ENCODE measurements at regions not wholly inside any gene's neighbourhood (a gene's known extent, or its start where the extent isn't known, plus 50 kb on each side); places are given as distances from the start of the nearest gene placed in this dataset.
A peak's percentile ranks its signal among the peaks of the same experiment; 100 is the strongest.
"Not testable (repeated sequence)": the region's sequence is repeated elsewhere in the genome, so short reads cannot be mapped to it uniquely, and the experiment has no call there.

DNA sequence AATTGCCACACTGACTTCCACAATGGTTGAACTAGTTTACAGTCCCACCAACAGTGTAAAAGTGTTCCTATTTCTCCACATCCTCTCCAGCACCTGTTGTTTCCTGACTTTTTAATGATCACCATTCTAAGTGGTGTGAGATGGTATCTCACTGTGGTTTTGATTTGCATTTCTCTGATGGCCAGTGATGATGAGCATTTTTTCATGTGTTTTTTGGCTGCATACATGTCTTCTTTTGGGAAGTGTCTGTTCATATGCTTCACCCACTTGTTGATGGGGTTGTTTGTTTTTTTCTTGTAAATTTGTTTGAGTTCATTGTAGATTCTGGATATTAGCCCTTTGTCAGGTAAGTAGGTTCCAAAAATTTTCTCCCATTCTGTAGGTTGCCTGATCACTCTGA, 148.5 kb upstream of the ACTBL2 start:
- H3K4me3 ChIP-seq; H3K4me1 ChIP-seq; DNase-seq; H3K9me3 ChIP-seq (replicated peaks); H3K36me3 ChIP-seq; H3K27ac ChIP-seq; H3K27me3 ChIP-seq: not testable (repeated sequence)

- no peak overlapping the region for H3K4me3 ChIP-seq
- DNase-seq, result no peak
- H3K36me3 ChIP-seq, result no peaks in the 10 kb centered on the region
- no peak overlapping the region for H3K27ac ChIP-seq
- no peaks in the 10 kb centered on the region for H3K4me1 ChIP-seq
- no peaks in the 10 kb centered on the region; the same call in 1 of the 2 replicates for H3K27me3 ChIP-seq
- 0 out of 2 replicates have a peak, but pooled peaks cover 3% of the 10 kb centered on the region for H3K9me3 ChIP-seq (replicated peaks)
Measured at GRCh38 chr5:57627661-57628060, 145.1 kb upstream of the ACTBL2 start.

- H3K36me3 ChIP-seq, result no peaks in the 10 kb centered on the region
- DNase-seq, result no peak
- H3K27ac ChIP-seq, result no peak overlapping the region
- no peaks in the 10 kb centered on the region; the same call in 1 of the 2 replicates for H3K27me3 ChIP-seq
- H3K9me3 ChIP-seq (replicated peaks), result 0 out of 2 replicates have a peak, but pooled peaks cover 3% of the 10 kb centered on the region
- H3K4me1 ChIP-seq, result no peaks in the 10 kb centered on the region
- no peak overlapping the region for H3K4me3 ChIP-seq
Measured at GRCh38 chr5:57626703-57627102, 144.1 kb upstream of the ACTBL2 start.

GRCh38 chr5:57621624-57622023, 139.0 kb upstream of the ACTBL2 start:
- no peaks in the 10 kb centered on the region for H3K9me3 ChIP-seq (replicated peaks)
- no peak overlapping the region for H3K27ac ChIP-seq
- no peaks in the 10 kb centered on the region for H3K4me1 ChIP-seq
- H3K27me3 ChIP-seq, result no peaks in the 10 kb centered on the region; the same call in 1 of the 2 replicates
- no peak for DNase-seq
- no peaks in the 10 kb centered on the region for H3K36me3 ChIP-seq
- no peak overlapping the region for H3K4me3 ChIP-seq

DNA sequence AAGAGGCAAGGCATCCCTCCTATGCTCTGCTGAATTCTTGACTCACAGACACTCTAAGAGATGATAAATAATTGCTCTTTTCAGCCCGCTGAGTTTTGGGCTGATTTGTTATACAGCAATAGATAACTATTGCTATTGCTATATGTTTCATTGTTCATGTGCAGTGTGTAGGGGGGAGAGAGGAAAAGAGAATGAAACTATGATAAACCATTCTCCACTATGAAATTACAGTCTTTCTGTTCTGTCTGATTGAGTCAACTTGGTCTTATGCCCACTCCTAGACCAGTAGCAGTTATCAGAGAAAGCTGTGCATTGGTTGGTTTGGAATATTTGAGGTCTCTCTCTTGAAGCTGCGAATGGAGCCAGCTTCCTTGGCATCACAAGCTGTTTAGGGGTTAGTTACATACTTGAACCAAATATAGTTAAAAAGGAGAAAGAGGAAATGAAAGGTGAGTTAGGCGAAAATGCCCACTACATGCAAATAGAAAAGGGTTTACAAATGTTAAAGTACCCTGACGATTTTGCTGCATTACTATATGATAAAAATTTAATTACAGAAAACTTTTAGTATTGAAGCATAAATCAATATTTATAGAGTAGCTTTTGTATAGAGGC, 136.3 kb upstream of the ACTBL2 start:
- Histone ChIP-seq H3K36me3 (no peaks in the 10 kb centered on the region), H3K9me3 (replicated peaks) (no peaks in the 10 kb centered on the region), H3K4me1 (no peaks in the 10 kb centered on the region), H3K27me3 (no peaks in the 10 kb centered on the region), H3K27ac (no peak overlapping the region), H3K4me3 (no peak overlapping the region)
- DNase-seq, result no peak

- H3K27ac ChIP-seq, result no peak overlapping the region
- no peaks in the 10 kb centered on the region for H3K27me3 ChIP-seq
- no peaks in the 10 kb centered on the region for H3K9me3 ChIP-seq (replicated peaks)
- no peak for DNase-seq
- H3K4me3 ChIP-seq, result no peak overlapping the region
- no peaks in the 10 kb centered on the region for H3K36me3 ChIP-seq
- H3K4me1 ChIP-seq, result no peaks in the 10 kb centered on the region
Measured at GRCh38 chr5:57613741-57614140, 131.1 kb upstream of the ACTBL2 start.

- no peak overlapping the region for H3K27ac ChIP-seq
- no peaks in the 10 kb centered on the region for H3K27me3 ChIP-seq
- peaks cover 2% of the 10 kb centered on the region; the same call in 1 of the 2 replicates for H3K9me3 ChIP-seq (replicated peaks)
- DNase-seq, result no peak
- H3K4me1 ChIP-seq, result no peaks in the 10 kb centered on the region
- no peak overlapping the region for H3K4me3 ChIP-seq
- H3K36me3 ChIP-seq, result no peaks in the 10 kb centered on the region
Measured at GRCh38 chr5:57611177-57611576, 128.6 kb upstream of the ACTBL2 start.

DNA sequence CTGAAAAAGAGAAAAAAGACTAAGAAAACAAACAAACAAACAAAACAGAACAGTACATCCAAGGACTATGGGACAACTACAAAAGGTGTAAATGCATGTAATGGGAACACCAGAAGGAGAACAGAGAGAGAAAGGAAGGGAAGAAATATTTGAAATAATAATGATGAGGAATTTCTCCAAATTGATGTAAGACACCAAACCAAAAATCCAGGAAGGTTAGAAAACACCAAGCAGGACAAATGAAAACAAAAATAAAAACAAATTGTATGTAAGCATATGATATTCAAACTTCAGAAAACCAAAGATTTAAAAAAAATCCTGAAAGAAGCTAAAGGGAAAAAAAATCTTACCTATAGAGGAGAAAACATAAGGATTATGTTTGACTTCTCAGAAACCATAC, 125.9 kb upstream of the ACTBL2 start:
- DNase-seq, result no peak
- Histone ChIP-seq H3K27me3 (no peaks in the 10 kb centered on the region), H3K4me1 (no peaks in the 10 kb centered on the region), H3K36me3 (no peaks in the 10 kb centered on the region), H3K9me3 (replicated peaks) (peaks cover 2% of the 10 kb centered on the region; the same call in 1 of the 2 replicates), H3K27ac (no peak overlapping the region), H3K4me3 (no peak overlapping the region)

GRCh38 chr5:57601996-57602395, 119.4 kb upstream of the ACTBL2 start:
- Histone ChIP-seq H3K27me3 (no peaks in the 10 kb centered on the region), H3K4me1 (peaks cover 7% of the 10 kb centered on the region; the same call in 1 of the 2 replicates), H3K4me3 (no peak overlapping the region), H3K36me3 (no peaks in the 10 kb centered on the region), H3K9me3 (replicated peaks) (peaks cover under 1% of the 10 kb centered on the region; the same call in 1 of the 2 replicates), H3K27ac (no peak overlapping the region)
- DNase-seq, result no peak

GRCh38 chr5:57600321-57600720, 117.7 kb upstream of the ACTBL2 start:
- DNase-seq, result peak in 1 of 2 experiments; percentile 12
- H3K36me3 ChIP-seq, result no peaks in the 10 kb centered on the region
- no peak overlapping the region for H3K27ac ChIP-seq
- H3K4me3 ChIP-seq, result no peak overlapping the region
- peaks cover 12% of the 10 kb centered on the region for H3K4me1 ChIP-seq
- no peaks in the 10 kb centered on the region for H3K27me3 ChIP-seq
- no peaks in the 10 kb centered on the region for H3K9me3 ChIP-seq (replicated peaks)

GRCh38 chr5:57598756-57599155, 116.1 kb upstream of the ACTBL2 start:
- H3K27me3 ChIP-seq, result no peaks in the 10 kb centered on the region
- H3K9me3 ChIP-seq (replicated peaks), result no peaks in the 10 kb centered on the region
- no peak overlapping the region for H3K4me3 ChIP-seq
- peaks cover 13% of the 10 kb centered on the region for H3K4me1 ChIP-seq
- H3K27ac ChIP-seq, result no peak overlapping the region
- H3K36me3 ChIP-seq, result no peaks in the 10 kb centered on the region
- no peak for DNase-seq

DNA sequence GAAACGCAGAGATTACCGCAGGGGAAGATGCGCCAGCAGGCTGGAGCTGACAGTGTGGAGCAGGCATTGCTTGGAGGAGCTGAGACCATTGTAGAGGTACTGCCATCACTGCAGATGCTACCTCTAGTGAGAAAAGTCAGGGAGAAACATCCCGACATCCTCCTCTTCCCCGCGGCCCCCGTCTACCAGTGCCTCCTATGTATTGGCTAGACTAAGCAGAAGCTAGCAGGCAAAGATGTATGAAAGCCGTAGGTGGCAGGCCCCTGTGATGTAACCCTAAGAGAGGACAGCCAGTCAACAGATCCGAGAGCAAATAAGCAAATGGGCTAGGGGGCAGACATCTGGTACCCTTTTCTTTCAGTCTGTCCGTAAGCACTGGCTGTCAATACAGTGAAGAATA, 115.5 kb upstream of the ACTBL2 start:
- Histone ChIP-seq H3K9me3 (replicated peaks) (no peaks in the 10 kb centered on the region), H3K4me3 (no peak overlapping the region), H3K27me3 (no peaks in the 10 kb centered on the region), H3K4me1 (peaks cover 13% of the 10 kb centered on the region), H3K36me3 (no peaks in the 10 kb centered on the region), H3K27ac (no peak overlapping the region)
- no peak for DNase-seq

DNA sequence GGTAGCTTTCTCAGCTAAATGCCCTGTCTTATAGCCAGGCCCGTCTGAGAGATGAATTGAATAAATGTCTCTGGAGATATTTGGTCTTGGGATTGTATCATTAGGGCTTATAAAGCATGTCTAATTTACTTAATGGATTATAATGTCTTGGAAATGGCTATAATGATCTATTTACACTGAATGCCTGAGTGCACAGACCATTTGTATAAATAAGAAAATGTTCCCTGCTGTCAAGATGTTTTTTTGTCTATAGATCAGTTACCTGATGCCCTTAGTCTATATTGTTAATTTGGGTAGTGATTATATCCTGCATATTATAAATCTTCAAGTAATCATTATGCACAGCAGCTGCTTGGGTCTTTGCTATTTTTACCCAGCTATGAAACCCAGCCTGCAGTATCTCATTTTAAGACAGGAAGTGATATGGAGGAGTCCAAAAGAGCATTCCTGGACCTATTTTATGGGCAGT, 112.9 kb upstream of the ACTBL2 start:
- no peak for DNase-seq
- H3K36me3 ChIP-seq, result no peaks in the 10 kb centered on the region
- no peak overlapping the region for H3K4me3 ChIP-seq
- H3K9me3 ChIP-seq (replicated peaks), result no peaks in the 10 kb centered on the region; the same call in 1 of the 2 replicates
- no peak overlapping the region for H3K27ac ChIP-seq
- H3K27me3 ChIP-seq, result no peaks in the 10 kb centered on the region
- peaks cover 12% of the 10 kb centered on the region for H3K4me1 ChIP-seq

- H3K4me1 ChIP-seq, result peaks cover 7% of the 10 kb centered on the region
- H3K36me3 ChIP-seq, result no peaks in the 10 kb centered on the region
- DNase-seq, result no peak
- H3K9me3 ChIP-seq (replicated peaks), result no peaks in the 10 kb centered on the region; the same call in 1 of the 2 replicates
- H3K27me3 ChIP-seq, result no peaks in the 10 kb centered on the region
- H3K4me3 ChIP-seq, result no peak overlapping the region
- H3K27ac ChIP-seq, result no peak overlapping the region
Measured at GRCh38 chr5:57594436-57594835, 111.8 kb upstream of the ACTBL2 start.

DNA sequence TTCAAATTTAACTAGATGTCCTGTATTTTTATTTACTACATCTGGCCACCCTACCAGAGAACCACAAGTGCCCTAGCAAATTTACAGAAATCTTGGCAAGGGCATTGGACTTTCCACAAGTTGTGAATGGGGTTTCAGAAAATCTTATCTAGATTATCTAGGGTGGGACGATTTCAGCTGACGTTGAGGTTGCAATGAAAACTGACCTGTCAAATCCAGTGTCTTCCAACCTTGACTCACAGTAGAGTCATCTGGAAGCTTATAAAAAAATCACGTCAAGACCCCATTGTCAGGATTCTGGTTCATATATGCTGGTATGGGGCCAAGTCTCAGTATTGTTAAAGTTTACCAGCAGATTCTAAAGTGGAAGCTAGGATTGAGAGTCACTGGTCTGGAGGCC, 109.6 kb upstream of the ACTBL2 start:
- Histone ChIP-seq H3K4me1 (peaks cover 7% of the 10 kb centered on the region; the same call in 1 of the 2 replicates), H3K27me3 (no peaks in the 10 kb centered on the region), H3K27ac (no peak overlapping the region), H3K4me3 (no peak overlapping the region), H3K36me3 (no peaks in the 10 kb centered on the region), H3K9me3 (replicated peaks) (no peaks in the 10 kb centered on the region; the same call in 1 of the 2 replicates)
- no peak for DNase-seq

DNA sequence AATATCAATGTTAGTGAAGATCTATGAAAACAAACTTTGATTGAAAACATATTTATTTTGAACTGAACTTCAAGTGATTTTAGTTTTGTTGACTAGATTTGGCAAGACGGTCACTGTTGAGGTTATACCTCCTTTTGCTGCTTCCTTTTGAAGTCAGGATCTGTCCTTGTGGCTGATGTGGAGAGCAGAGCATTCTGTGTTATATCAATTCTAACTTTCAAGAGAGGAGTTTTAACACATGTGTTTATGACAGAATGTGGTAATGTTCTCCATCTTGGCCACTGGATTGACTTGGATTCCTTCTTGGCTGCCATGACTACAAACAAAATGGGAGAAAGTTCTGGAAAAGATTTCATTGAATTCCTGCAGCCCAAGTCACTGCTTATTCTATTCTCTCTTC, 104.0 kb upstream of the ACTBL2 start:
- Histone ChIP-seq H3K9me3 (replicated peaks) (no peaks in the 10 kb centered on the region; the same call in 1 of the 2 replicates), H3K36me3 (no peaks in the 10 kb centered on the region), H3K4me3 (no peak overlapping the region), H3K27ac (no peak overlapping the region), H3K4me1 (no peaks in the 10 kb centered on the region), H3K27me3 (no peaks in the 10 kb centered on the region)
- no peak for DNase-seq
